WI38 (cell line): ENCODE measurements at regions not wholly inside any gene's neighbourhood (a gene's known extent, or its start where the extent isn't known, plus 50 kb on each side); places are given as distances from the start of the nearest gene placed in this dataset.

ENCODE experiments used
- H3K4me3 ChIP-seq: 2 replicates; pipeline ENCODE4 v1.5.1; 2011; ENCODE audit warnings: low read depth, mild to moderate bottlenecking, control low read depth, low read length
- CTCF ChIP-seq: IDR thresholded peaks from 2 replicates; pipeline ENCODE4 v1.5.1; 2012; ENCODE audit warnings: low read depth, mild to moderate bottlenecking, control low read depth, low read length

DNA sequence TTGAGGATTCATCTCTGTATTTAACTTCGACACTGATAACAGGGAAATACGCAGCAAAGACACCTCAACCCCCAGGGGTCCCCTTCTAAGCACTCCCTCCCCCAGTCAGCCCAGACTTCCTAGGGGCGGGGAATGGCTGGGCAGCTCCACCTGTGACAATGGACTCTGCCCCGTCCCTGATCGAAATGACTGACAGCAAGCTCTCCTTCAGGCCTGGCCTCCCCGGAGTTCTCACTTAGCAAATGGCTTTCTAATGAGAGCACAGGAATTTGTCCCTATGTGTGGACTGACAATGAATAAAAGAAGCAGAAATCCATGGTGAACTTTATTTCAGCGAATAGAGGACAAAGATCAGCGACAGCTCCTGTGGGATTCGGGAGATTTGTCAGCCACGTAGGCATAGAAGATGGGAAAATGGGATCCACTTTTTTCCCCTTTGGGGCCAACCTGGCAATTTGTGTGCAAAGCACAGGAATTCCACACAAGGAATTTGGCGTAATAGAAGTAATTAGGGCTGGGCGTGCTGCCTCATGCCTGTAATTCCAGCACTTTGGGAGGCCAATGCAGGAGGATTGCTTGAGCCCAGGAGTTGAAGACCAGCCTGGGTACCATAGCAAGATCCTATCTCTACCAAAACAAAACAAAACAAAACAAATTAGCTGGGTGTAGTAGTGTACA lies 63.8 kb downstream of the TNFAIP2 start:
- H3K4me3 ChIP-seq = no peak overlapping the region
- TF ChIP-seq CTCF = no peak

DNA sequence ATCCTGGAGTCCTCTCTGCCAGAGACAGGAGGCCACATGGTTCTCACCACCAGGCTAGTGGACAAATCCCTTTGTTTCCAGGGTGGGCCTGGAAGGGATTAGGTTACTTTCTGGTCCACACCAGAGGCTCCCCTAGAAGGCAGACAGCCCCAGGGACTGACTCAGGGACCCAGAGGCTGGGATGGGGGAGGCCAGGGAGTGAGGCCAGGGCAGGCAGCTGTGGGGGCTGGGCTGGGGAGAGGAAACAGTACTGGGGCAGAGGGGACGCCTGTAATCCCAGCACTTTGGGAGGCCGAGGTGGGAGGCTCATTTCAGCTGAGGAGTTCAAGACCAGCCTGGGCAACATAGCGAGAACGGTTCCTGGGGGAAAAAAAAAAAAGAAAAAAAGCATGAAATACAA lies 64.7 kb downstream of the TNFAIP2 start:
- no peak for TF ChIP-seq CTCF
- H3K4me3 ChIP-seq = no peak overlapping the region

DNA sequence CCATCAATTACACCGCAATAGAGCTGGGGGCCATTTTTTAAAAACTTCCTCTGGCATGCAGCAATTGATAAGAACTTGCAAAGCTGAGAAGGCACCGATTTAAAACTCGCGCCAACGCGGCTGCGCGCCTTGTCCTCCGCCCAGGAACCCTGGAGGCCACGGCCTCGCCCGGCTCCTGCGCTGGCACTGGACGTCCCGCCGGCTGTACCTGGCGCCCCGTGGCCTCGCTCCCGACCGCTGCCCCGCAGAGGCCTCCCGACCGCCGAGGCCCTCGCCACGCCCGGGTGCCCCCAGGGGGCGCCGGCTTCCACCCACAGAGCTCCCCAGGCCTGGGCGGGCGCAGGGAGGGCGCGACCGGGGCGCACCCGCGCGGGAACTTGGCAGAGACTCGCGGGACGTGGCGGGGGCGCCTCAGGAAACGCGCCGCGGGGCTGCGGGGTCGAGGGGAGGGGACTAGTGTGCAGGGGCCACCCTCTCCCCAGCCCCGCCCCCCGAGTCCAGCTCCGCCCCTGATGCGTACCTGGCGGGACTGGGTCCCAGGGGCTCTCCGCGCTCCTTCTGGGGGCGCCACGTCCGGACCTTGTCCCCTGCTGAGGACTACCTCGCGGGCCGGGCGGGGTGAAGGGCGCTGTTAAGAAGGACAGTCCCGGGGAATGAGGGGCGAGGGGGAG lies 65.7 kb downstream of the TNFAIP2 start:
- TF ChIP-seq CTCF = peak; percentile 24; the same call in 1 of the 2 replicates
- no peak overlapping the region for H3K4me3 ChIP-seq

DNA sequence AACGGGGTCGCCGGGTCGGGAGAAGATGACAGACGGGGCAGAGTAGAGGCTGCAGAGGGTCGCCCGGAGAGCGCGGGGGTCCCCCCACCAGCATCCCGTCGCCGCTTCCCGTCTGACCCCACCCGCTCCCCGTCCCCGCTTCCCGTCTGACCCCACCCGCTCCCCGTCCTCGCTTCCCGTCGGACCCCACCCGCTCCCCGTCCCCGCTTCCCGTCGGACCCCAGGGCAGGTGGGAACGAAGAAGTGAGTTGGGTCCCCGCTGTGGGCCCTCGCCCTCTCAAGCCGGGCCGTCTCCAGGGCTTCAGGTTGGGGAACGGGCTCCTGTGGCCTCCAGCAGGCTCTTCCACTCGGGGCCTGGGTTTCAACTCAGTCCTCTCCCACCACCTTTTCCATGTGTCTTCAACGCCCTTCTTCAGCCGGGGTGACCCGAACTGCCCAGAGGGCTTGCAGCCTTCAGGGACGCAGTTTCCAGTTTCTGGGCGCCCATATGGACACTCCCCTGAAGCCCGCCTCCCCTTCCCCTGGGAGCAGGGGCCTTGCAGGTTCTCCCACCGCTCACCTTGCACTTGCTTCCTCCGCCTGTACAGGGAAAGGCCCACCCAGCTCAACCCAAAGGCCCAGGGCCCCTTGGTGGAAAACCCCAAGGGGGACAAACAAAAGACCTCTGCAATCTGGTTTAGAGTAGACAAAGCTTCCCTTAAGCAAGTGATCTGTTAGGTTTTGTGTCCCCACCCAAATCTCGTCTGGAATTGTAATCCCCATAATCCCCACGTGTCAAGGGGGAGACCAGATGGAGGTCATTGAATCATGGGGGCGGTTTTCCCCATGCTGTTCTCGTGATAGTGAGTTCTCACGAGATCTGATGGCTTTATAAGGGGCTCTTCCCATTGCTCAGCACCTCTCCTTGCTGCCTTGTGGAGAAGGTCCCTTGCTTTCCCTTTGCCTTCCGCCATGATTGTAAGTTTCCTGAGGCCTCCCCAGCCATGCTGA lies 66.5 kb downstream of the TNFAIP2 start:
- TF ChIP-seq CTCF = no peak
- no peak overlapping the region for H3K4me3 ChIP-seq

DNA sequence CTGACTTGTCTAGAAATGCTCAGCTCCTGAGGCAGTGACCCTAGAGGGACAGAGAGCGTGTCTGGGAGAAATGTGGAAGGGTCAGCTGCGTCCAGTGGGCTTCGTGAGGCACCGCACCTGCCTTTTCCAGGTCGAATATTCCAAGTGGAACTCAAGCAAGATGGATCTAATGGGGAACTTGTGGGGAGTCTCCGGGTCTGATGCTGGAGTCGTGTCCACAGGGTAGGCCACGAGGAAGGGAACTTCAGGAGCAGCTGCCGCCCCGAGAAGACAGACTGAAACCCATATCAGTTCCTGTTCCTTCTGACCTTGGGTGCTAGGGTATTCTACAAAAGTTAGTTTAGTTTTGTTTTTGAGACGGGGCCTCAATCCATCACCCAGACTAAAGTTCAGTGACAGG lies 67.5 kb downstream of the TNFAIP2 start:
- H3K4me3 ChIP-seq = no peak overlapping the region

DNA sequence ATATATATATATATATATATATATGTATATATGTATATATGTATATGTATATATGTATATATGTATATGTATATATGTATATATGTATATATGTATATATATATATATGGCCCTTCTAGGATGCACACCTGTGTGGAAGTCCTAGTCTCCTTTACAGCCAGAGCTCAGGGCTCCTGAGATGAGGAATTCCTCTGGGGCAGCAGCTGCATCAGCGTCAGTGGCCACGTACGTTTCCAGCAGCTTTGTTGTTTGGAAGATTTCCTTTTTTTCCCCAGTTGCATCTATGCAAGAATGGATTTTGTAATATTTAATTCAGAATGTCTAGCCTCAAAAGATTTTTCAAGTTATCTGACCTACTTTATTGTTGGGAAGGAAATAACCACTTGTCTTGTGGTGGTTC lies 68.6 kb downstream of the TNFAIP2 start:
- no peak for TF ChIP-seq CTCF
- H3K4me3 ChIP-seq = no peak overlapping the region

More for the DNA sequence above, 67.5 kb downstream of the TNFAIP2 start:
- no peak for TF ChIP-seq CTCF
